ENCODE measurements at regions not wholly inside any gene's neighbourhood (a gene's known extent, or its start where the extent isn't known, plus 50 kb on each side); places are given as distances from the start of the nearest gene placed in this dataset.

DNA sequence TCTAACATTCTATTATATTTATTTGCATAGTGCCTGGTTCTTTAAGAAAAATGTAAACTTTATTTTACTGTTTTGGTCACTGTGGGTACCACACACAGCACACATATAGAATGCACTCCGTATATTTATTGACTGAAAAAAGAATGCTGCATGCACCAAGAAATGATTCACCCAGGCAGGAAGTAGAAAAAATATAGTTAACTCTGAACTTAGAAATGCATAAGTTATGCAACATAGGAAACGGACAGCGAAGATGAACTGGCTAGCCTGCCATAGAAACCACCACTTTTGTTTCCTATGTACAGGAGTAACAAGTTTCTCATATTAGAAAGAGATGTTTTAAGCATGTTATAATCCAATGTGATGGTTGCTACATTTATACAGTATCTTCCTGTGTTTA, 635.8 kb downstream of the DSC3 start:
- TF ChIP-seq, protein P1, sequence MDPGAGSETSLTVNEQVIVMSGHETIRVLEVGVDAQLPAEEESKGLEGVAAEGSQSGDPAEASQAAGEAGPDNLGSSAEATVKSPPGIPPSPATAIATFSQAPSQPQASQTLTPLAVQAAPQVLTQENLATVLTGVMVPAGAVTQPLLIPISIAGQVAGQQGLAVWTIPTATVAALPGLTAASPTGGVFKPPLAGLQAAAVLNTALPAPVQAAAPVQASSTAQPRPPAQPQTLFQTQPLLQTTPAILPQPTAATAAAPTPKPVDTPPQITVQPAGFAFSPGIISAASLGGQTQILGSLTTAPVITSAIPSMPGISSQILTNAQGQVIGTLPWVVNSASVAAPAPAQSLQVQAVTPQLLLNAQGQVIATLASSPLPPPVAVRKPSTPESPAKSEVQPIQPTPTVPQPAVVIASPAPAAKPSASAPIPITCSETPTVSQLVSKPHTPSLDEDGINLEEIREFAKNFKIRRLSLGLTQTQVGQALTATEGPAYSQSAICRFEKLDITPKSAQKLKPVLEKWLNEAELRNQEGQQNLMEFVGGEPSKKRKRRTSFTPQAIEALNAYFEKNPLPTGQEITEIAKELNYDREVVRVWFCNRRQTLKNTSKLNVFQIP (CRISPR knock-in tag; IDR thresholded peaks at IDR 0.05; ENCODE audit: borderline replicate concordance, low read depth), result no peak
- TF ChIP-seq BACH2 (CRISPR knock-in tag; IDR thresholded peaks at IDR 0.05; ENCODE audit: borderline replicate concordance) (no peak), ZC3H10 (CRISPR knock-in tag; IDR thresholded peaks at IDR 0.05) (no peak), CSDC2 (CRISPR knock-in tag; IDR thresholded peaks at IDR 0.05) (no peak), ZNF70 (CRISPR knock-in tag; IDR thresholded peaks at IDR 0.05) (no peak), ARNTL (CRISPR knock-in tag; IDR thresholded peaks at IDR 0.05; ENCODE audit: borderline replicate concordance, low read depth) (no peak), TCF4 (CRISPR knock-in tag; IDR thresholded peaks at IDR 0.05; ENCODE audit: borderline replicate concordance) (no peak), ISL1 (CRISPR knock-in tag; IDR thresholded peaks at IDR 0.05) (no peak), ZFP3 (CRISPR knock-in tag; IDR thresholded peaks at IDR 0.05) (no peak)
- TF ChIP-seq, protein P2, sequence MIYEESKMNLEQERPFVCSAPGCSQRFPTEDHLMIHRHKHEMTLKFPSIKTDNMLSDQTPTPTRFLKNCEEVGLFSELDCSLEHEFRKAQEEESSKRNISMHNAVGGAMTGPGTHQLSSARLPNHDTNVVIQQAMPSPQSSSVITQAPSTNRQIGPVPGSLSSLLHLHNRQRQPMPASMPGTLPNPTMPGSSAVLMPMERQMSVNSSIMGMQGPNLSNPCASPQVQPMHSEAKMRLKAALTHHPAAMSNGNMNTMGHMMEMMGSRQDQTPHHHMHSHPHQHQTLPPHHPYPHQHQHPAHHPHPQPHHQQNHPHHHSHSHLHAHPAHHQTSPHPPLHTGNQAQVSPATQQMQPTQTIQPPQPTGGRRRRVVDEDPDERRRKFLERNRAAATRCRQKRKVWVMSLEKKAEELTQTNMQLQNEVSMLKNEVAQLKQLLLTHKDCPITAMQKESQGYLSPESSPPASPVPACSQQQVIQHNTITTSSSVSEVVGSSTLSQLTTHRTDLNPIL (CRISPR knock-in tag; IDR thresholded peaks at IDR 0.05; ENCODE audit: low read depth), result no peak

Measured in SK-N-SH treated with all-trans-retinoic acid at 6 μM for 48 hours (cell line).